HepG2 (cell line): ENCODE measurements at regions not wholly inside any gene's neighbourhood (a gene's known extent, or its start where the extent isn't known, plus 50 kb on each side); places are given as distances from the start of the nearest gene placed in this dataset.

ENCODE experiments used
- CC2D1A ChIP-seq: sonication (generic); formaldehyde crosslinking; IDR thresholded peaks from 2 replicates; pipeline ENCODE4 v1.8.1; 2023; ENCODE audit warnings: mild to moderate bottlenecking, missing genetic modification reagents
- DMAP1 ChIP-seq: IDR thresholded peaks from 2 replicates; pipeline ENCODE4 v1.6.1; 2016
- GATA4 ChIP-seq: sonication (generic); IDR thresholded peaks from 2 replicates; pipeline ENCODE4 v1.6.1; 2016; ENCODE audit warnings: antibody characterized with exemption, low read depth, borderline replicate concordance
- HMG20A ChIP-seq: IDR thresholded peaks from 2 replicates; pipeline ENCODE4 v1.6.1; 2016; ENCODE audit warnings: borderline replicate concordance
- KLF15 ChIP-seq: sonication (generic); formaldehyde crosslinking; IDR thresholded peaks from 2 replicates; pipeline ENCODE4 v1.8.1; 2023; ENCODE audit warnings: borderline replicate concordance, mild to moderate bottlenecking, inconsistent platforms, missing genetic modification reagents, mixed read lengths
- LCORL ChIP-seq, 2 experiments: fragments of 450-650 bp in 1 of 2; sonication (generic) in 1 of 2; formaldehyde crosslinking in 1 of 2; IDR thresholded peaks; 2 replicates each; pipeline versions ENCODE4 v1.5.0 to v1.6.1; 2017 to 2020; ENCODE audit warnings: antibody characterized with exemption in 1 of 2, missing genetic modification reagents in 1 of 2
- MTF1 ChIP-seq: sonication (generic); formaldehyde crosslinking; IDR thresholded peaks from 2 replicates; pipeline ENCODE4 v1.5.0; 2020; ENCODE audit warnings: missing genetic modification reagents
- MYC ChIP-seq: sonication (generic); formaldehyde crosslinking; IDR thresholded peaks from 2 replicates; pipeline ENCODE4 v1.9.0; 2021; ENCODE audit warnings: missing genetic modification reagents, borderline replicate concordance
- POGZ ChIP-seq: sonication (generic); formaldehyde crosslinking; IDR thresholded peaks from 2 replicates; pipeline ENCODE4 v1.4.0; 2020; ENCODE audit warnings: mild to moderate bottlenecking, missing genetic modification reagents
- SMYD3 ChIP-seq: sonication (generic); formaldehyde crosslinking; IDR thresholded peaks from 2 replicates; pipeline ENCODE4 v1.8.1; 2023; ENCODE audit warnings: mild to moderate bottlenecking, missing genetic modification reagents
- THAP11 ChIP-seq: IDR thresholded peaks from 2 replicates; pipeline ENCODE4 v1.6.1; 2016; ENCODE audit warnings: missing biosample characterization, missing genetic modification reagents
- YY1 ChIP-seq: IDR thresholded peaks from 2 replicates; pipeline ENCODE4 v1.6.1; 2011; ENCODE audit warnings: low read length, low read depth, moderate library complexity, mild to moderate bottlenecking; ENCODE audit not compliant: insufficient read depth, insufficient replicate concordance
- ZFP1 ChIP-seq: IDR thresholded peaks from 2 replicates; pipeline ENCODE4 v1.6.1; 2016
- ZNF296 ChIP-seq: sonication (generic); formaldehyde crosslinking; conservative IDR thresholded peaks from 2 replicates; pipeline ENCODE4 v1.5.0; 2020; ENCODE audit warnings: mild to moderate bottlenecking, missing genetic modification reagents
- ZNF501 ChIP-seq: sonication (generic); formaldehyde crosslinking; IDR thresholded peaks from 2 replicates; pipeline ENCODE4 v1.5.1; 2020; ENCODE audit warnings: mild to moderate bottlenecking, moderate library complexity, missing genetic modification reagents
- ZNF562 ChIP-seq: sonication (generic); formaldehyde crosslinking; IDR thresholded peaks from 2 replicates; pipeline ENCODE4 v1.8.0; 2022; ENCODE audit warnings: missing genetic modification reagents, borderline replicate concordance
- ZNF761 ChIP-seq: sonication (generic); formaldehyde crosslinking; conservative IDR thresholded peaks from 2 replicates; pipeline ENCODE4 v1.4.0; 2020; ENCODE audit warnings: mild to moderate bottlenecking, missing genetic modification reagents
- ZNF891 ChIP-seq: sonication (generic); formaldehyde crosslinking; IDR thresholded peaks from 2 replicates; pipeline ENCODE4 v1.5.0; 2020; ENCODE audit warnings: mild to moderate bottlenecking, missing genetic modification reagents
- TF ChIP-seq, protein P1 (sequence below): IDR thresholded peaks from 2 replicates; pipeline ENCODE4 v1.6.1; 2016
- TF ChIP-seq, protein P2 (sequence below), 2 experiments: sonication (generic) in 1 of 2; formaldehyde crosslinking in 1 of 2; IDR thresholded peaks; 2 replicates each; pipeline versions ENCODE4 v1.4.0 to v1.6.1; 2016 to 2020; ENCODE audit warnings: borderline replicate concordance in 1 of 2, low read depth in 1 of 2, mild to moderate bottlenecking in 1 of 2, missing genetic modification reagents in 1 of 2
- TF ChIP-seq, protein P3 (sequence below): IDR thresholded peaks from 2 replicates; pipeline ENCODE4 v1.6.1; 2016; ENCODE audit warnings: missing compliant biosample characterization, missing genetic modification reagents, borderline replicate concordance

DNA sequence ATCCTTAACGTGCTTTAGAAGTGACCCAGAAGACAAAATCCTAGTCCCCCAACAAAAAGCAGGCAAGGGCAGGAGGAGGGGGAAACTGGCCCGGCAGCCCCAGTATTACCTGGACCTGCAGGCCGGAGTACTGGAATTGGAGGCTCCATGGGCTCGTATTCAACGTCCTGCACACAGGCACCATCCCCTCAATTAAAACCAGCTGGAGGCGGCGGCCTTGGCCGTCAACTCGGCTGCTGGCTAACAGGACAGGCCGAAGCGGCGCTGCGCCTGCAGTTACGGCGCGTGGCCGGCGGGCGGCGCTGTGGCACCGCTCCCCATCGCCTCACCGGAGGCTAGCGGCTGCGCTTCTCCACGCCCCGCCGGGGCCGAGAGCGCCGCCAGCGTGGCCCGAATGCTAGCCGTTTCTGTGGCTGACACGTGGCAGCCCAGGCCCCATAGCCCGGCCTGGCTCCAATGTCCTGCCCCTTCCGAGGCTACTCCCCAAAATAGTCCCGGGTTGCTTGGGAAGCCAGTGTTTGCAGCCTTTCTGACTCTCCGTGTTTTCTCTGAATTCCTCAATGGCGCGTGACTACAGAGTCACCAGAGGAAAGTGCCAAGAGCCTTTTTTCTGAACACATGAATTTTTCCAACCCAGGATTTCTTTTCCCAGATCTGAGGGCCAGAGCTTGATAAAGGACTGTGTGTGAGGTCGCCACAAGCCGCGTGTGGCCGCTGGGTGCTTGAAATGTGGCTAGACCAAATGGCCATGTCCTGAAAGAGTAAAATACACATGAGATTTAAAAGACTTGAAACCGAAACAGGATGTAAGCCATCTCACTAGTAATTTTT, 82.5 kb downstream of the HHIPL2 start (continued):
- TF ChIP-seq, protein P1, sequence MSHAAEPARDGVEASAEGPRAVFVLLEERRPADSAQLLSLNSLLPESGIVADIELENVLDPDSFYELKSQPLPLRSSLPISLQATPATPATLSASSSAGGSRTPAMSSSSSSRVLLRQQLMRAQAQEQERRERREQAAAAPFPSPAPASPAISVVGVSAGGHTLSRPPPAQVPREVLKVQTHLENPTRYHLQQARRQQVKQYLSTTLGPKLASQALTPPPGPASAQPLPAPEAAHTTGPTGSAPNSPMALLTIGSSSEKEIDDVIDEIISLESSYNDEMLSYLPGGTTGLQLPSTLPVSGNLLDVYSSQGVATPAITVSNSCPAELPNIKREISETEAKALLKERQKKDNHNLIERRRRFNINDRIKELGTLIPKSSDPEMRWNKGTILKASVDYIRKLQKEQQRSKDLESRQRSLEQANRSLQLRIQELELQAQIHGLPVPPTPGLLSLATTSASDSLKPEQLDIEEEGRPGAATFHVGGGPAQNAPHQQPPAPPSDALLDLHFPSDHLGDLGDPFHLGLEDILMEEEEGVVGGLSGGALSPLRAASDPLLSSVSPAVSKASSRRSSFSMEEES (CRISPR knock-in tag), result peak; percentile 83
- no peak for TF ChIP-seq GATA4
- TF ChIP-seq DMAP1 (CRISPR knock-in tag), result peak; percentile 100
- TF ChIP-seq ZNF761, result peak; percentile 92
- no peak for TF ChIP-seq SMYD3 (CRISPR knock-in tag)
- TF ChIP-seq, protein P2, sequence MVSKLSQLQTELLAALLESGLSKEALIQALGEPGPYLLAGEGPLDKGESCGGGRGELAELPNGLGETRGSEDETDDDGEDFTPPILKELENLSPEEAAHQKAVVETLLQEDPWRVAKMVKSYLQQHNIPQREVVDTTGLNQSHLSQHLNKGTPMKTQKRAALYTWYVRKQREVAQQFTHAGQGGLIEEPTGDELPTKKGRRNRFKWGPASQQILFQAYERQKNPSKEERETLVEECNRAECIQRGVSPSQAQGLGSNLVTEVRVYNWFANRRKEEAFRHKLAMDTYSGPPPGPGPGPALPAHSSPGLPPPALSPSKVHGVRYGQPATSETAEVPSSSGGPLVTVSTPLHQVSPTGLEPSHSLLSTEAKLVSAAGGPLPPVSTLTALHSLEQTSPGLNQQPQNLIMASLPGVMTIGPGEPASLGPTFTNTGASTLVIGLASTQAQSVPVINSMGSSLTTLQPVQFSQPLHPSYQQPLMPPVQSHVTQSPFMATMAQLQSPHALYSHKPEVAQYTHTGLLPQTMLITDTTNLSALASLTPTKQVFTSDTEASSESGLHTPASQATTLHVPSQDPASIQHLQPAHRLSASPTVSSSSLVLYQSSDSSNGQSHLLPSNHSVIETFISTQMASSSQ (IDR thresholded peaks at IDR 0.05; ENCODE audit: low read depth), result 0 out of 2 replicates have a peak, but pooled peaks have one; percentile 28
- TF ChIP-seq, protein P2 (CRISPR knock-in tag; IDR thresholded peaks at IDR 0.05; ENCODE audit: borderline replicate concordance), result peak; percentile 92
- peak; percentile 99 for TF ChIP-seq ZNF501 (CRISPR knock-in tag)
- peak; percentile 78 for TF ChIP-seq THAP11
- 0 out of 2 replicates have a peak, but pooled peaks have one; percentile 14 for TF ChIP-seq KLF15 (CRISPR knock-in tag)
- no peak for TF ChIP-seq ZNF296 (CRISPR knock-in tag)
- TF ChIP-seq MTF1 (CRISPR knock-in tag), result peak; percentile 83; the same call in 1 of the 2 replicates
- peak; percentile 57; the same call in 1 of the 2 replicates for TF ChIP-seq LCORL (IDR thresholded peaks at IDR 0.05)
- peak; percentile 94 for TF ChIP-seq LCORL (CRISPR knock-in tag; IDR thresholded peaks at IDR 0.05)
- TF ChIP-seq HMG20A (CRISPR knock-in tag), result peak; percentile 43; the same call in 1 of the 2 replicates
- TF ChIP-seq CC2D1A (CRISPR knock-in tag), result 0 out of 2 replicates have a peak, but pooled peaks have one; percentile 83
- peak; percentile 85 for TF ChIP-seq YY1
- peak; percentile 100 for TF ChIP-seq MYC (CRISPR knock-in tag)
- TF ChIP-seq ZNF562 (CRISPR knock-in tag), result no peak
- TF ChIP-seq, protein P3, sequence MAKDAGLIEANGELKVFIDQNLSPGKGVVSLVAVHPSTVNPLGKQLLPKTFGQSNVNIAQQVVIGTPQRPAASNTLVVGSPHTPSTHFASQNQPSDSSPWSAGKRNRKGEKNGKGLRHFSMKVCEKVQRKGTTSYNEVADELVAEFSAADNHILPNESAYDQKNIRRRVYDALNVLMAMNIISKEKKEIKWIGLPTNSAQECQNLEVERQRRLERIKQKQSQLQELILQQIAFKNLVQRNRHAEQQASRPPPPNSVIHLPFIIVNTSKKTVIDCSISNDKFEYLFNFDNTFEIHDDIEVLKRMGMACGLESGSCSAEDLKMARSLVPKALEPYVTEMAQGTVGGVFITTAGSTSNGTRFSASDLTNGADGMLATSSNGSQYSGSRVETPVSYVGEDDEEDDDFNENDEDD, result peak; percentile 92
- TF ChIP-seq POGZ (CRISPR knock-in tag), result peak; percentile 92
- peak; percentile 80 for TF ChIP-seq ZNF891
- 0 out of 2 replicates have a peak, but pooled peaks have one; percentile 31 for TF ChIP-seq ZFP1
